Body of pancreas (tissue), 4 donors: ENCODE measurements at regions not wholly inside any gene's neighbourhood (a gene's known extent, or its start where the extent isn't known, plus 50 kb on each side); places are given as distances from the start of the nearest gene placed in this dataset.

Experiments used
- ATAC-seq: fragments of 150-250 bp; one replicate; pipeline ENCODE4 v1.9.1; 2016
- DNase-seq, 4 donors: peaks; one replicate each; pipeline ENCODE4 v3.0.0-alpha.2; 2019
- H3K27ac ChIP-seq, 4 donors: fragments of 200-600 bp; sonication (generic); 1 replicate in 3 of 4; 2 replicates in 1 of 4; pipeline versions ENCODE4 v1.5.1 to v1.6.1; 2016 to 2019; ENCODE audit warnings: mild to moderate bottlenecking in 1 of 4, mixed read lengths in 1 of 4, moderate library complexity in 1 of 4
- H3K27me3 ChIP-seq, 2 donors: fragments of 200-600 bp; sonication (generic); one replicate each; pipeline ENCODE4 v1.6.0; 2016; ENCODE audit warnings: mild to moderate bottlenecking in 1 of 2
- H3K36me3 ChIP-seq, 2 donors: fragments of 200-600 bp; sonication (generic); replicated peaks in 1 of 2; 2 replicates each; pipeline ENCODE4 v1.5.1; 2016; ENCODE audit warnings: low read depth in 2 of 2; ENCODE audit not compliant: insufficient read depth in 1 of 2
- H3K4me1 ChIP-seq: fragments of 200-600 bp; sonication (generic); one replicate; pipeline ENCODE4 v1.6.0; 2016
- H3K4me3 ChIP-seq, 2 donors: fragments of 200-600 bp; sonication (generic); 1 replicate in 1 of 2; 2 replicates in 1 of 2; pipeline ENCODE4 v1.5.1; 2016 to 2019
- H3K9me3 ChIP-seq, 3 donors: fragments of 200-600 bp; sonication (generic); 1 replicate in 2 of 3; 2 replicates in 1 of 3; pipeline ENCODE4 v1.5.1; 2016
- POLR2A ChIP-seq, 3 donors: fragments of 450-650 bp; IDR thresholded peaks; one replicate each; pipeline ENCODE4 v1.6.1; 2016; ENCODE audit warnings: antibody characterized with exemption in 3 of 3, mild to moderate bottlenecking in 2 of 3
- WGBS, 2 donors: methylation state at CpG; one replicate each; pipeline ENCODE4 v1.1.5; 2017; 5-methylcytosine and 5-hydroxymethylcytosine counted together
- intact Hi-C: fragments of 100-400 bp; cut with DNase I; formaldehyde crosslinking; loops from one replicate; pipeline ENCODE4 v1.15.1; 2023
- TF ChIP-seq, protein P1 (sequence below), 7 experiments: fragments of 450-650 bp in 4 of 7; fragments of 200-600 bp in 3 of 7; sonication (generic) in 3 of 7; IDR thresholded peaks; one replicate each; pipeline ENCODE4 v1.5.1; 2016 to 2019; ENCODE audit warnings: antibody characterized with exemption in 7 of 7

DNA sequence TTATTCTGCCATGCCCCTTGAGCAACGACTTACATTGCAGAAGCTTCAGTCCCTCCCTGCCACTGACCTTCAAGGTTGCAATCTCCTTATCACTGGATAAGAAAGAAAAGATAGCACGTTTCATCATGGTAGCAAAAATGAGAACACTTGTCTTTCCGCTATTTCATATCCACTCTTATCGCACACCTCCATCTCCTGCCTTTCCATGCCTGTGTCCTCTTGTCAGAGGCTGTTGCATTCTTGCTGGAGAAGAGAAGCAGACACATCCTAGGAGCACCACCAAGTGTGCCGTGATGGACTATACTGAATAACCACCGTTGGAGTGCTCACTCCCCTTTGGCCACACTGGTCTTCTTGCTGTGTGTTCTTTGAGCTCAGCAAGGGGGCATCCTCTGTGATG lies 230.6 kb upstream of the IRX3 start:
- DNase-seq: no peak
- H3K4me1 ChIP-seq: no peaks in the 10 kb centered on the region
- H3K27me3 ChIP-seq: no peaks in the 10 kb centered on the region
- TF ChIP-seq, protein P1, sequence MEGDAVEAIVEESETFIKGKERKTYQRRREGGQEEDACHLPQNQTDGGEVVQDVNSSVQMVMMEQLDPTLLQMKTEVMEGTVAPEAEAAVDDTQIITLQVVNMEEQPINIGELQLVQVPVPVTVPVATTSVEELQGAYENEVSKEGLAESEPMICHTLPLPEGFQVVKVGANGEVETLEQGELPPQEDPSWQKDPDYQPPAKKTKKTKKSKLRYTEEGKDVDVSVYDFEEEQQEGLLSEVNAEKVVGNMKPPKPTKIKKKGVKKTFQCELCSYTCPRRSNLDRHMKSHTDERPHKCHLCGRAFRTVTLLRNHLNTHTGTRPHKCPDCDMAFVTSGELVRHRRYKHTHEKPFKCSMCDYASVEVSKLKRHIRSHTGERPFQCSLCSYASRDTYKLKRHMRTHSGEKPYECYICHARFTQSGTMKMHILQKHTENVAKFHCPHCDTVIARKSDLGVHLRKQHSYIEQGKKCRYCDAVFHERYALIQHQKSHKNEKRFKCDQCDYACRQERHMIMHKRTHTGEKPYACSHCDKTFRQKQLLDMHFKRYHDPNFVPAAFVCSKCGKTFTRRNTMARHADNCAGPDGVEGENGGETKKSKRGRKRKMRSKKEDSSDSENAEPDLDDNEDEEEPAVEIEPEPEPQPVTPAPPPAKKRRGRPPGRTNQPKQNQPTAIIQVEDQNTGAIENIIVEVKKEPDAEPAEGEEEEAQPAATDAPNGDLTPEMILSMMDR (IDR thresholded peaks at IDR 0.05): no peak
- no peak for TF ChIP-seq POLR2A (IDR thresholded peaks at IDR 0.05)
- no peak overlapping the region for H3K4me3 ChIP-seq
- intact Hi-C loops: no loop called here
- no peak overlapping the region for H3K27ac ChIP-seq
- H3K36me3 ChIP-seq: no peaks in the 10 kb centered on the region
- no peak for ATAC-seq
- H3K9me3 ChIP-seq: no peaks in the 10 kb centered on the region
- WGBS, 2 donors: 49 to 59% methylated on average over 6 of the region's 6 CpGs

DNA sequence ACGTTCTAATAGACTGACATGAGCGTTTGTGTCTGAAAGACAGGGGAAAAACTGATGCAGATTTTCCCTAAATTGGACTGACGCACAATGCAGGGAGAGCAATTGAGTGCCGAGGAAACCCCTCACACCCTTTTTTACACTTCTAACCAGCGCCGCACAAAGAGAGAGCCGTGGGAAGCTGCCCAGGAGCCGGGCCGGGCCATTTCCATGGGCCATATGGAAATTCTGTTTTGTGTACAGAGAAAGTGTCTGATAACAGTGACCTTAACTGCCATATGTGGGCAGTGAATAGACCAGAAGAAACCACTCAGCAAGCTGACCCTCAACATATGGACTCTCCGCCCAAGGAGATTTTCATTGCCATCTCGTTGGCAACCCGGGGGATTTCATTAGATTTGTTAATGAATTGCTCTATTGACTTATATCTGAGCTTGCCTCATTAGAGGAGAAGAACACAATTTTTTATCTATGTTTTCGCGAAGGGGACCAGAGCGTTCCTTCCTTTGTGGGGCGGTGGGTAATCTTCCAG lies 225.9 kb upstream of the IRX3 start:
- WGBS, 2 donors: 65 to 74% methylated on average over 16 of the region's 16 CpGs
- no peaks in the 10 kb centered on the region for H3K36me3 ChIP-seq
- no peak for ATAC-seq
- intact Hi-C loops: no loop called here
- no peak for DNase-seq
- no peak for TF ChIP-seq POLR2A (IDR thresholded peaks at IDR 0.05)
- TF ChIP-seq, protein P1 (IDR thresholded peaks at IDR 0.05): no peak
- no peaks in the 10 kb centered on the region for H3K27me3 ChIP-seq
- H3K9me3 ChIP-seq: no peaks in the 10 kb centered on the region
- no peaks in the 10 kb centered on the region for H3K4me1 ChIP-seq
- H3K4me3 ChIP-seq: no peak overlapping the region
- H3K27ac ChIP-seq: no peak overlapping the region

DNA sequence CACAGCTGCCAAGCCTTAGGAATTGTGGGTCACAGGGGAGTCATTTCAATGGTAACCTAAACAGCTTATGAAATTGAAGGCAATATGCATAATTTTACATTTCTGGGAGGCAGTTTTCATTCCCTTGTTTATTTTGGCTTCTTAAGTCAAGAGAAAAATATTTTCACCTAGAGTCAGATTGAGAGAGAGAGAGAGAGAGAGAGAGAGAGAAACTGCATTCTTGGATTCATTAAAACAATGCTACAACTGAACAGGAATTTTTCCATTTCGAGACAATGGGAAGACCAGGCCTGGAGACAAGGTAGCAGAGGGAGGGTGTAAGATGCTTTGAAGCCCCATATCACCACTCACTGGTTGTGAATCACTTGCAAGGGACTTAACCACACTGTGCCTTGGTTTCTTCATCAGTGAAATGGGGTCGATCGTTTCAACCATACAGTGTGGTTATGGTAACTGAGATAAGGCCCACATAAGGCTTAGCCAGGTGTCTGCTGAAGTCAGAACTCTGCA lies 224.7 kb upstream of the IRX3 start:
- intact Hi-C loops: no loop called here
- Histone ChIP-seq H3K9me3 (no peaks in the 10 kb centered on the region), H3K27ac (no peak overlapping the region), H3K4me3 (no peak overlapping the region), H3K4me1 (no peaks in the 10 kb centered on the region), H3K36me3 (no peaks in the 10 kb centered on the region), H3K27me3 (no peaks in the 10 kb centered on the region)
- ATAC-seq (no peak), DNase-seq (no peak)
- WGBS, 2 donors: 78 to 88% methylated on average over 3 of the region's 3 CpGs
- TF ChIP-seq POLR2A (IDR thresholded peaks at IDR 0.05): no peak
- TF ChIP-seq, protein P1 (IDR thresholded peaks at IDR 0.05): no peak

DNA sequence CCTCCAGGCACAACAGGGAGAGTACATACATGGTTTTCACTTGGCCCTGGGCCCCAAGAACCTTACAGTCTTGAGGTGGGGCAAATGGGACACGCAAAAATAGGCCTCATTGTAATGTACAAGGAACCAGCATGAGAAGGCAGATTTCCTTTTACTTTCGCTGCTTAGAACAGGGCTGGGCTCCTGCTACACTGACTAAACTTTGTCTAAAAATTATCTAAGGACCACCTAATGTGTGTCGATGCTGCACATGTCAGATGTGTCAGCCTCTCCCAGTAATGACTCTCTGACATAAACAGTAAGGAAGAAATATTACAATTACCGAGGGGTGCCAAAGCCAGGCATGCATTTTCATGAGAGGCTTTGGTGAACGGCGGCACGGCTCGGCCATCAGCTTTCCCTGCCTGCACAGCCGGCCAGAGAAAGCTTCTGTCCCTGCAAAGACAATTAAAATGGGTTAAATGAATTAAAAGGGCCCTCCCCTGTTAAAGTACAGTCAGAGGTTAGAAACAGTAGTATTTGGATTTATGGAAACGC lies 224.2 kb upstream of the IRX3 start:
- no peak overlapping the region for H3K27ac ChIP-seq
- TF ChIP-seq, protein P1 (IDR thresholded peaks at IDR 0.05): no peak
- no peak for TF ChIP-seq POLR2A (IDR thresholded peaks at IDR 0.05)
- DNase-seq (no peak), ATAC-seq (no peak)
- no peaks in the 10 kb centered on the region for H3K27me3 ChIP-seq
- intact Hi-C loops: no loop called here
- no peaks in the 10 kb centered on the region for H3K36me3 ChIP-seq
- no peaks in the 10 kb centered on the region for H3K9me3 ChIP-seq
- no peak overlapping the region for H3K4me3 ChIP-seq
- 82 to 84% methylated on average over 10 of the region's 10 CpGs for WGBS, 2 donors
- no peaks in the 10 kb centered on the region for H3K4me1 ChIP-seq

DNA sequence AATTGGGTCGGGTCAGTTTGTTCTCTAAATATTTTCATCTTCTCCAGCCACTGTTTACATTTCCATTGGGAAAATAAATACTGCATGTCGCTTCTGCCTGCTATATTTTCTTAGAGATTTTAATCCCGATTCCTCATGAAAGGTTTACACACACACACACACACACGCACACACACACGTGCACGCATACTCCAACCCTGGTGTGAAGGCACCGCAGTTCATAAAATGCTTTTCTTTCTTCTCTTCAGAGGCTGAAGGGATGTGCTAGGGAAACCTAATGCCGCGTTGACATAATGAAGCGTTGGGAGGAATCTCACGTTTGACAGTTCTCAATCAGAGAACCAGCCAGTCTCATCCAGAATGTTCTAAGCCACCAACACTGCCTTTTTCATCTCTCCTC lies 222.9 kb upstream of the IRX3 start:
- no peaks in the 10 kb centered on the region for H3K4me1 ChIP-seq
- TF ChIP-seq, protein P1 (IDR thresholded peaks at IDR 0.05): no peak
- TF ChIP-seq POLR2A (IDR thresholded peaks at IDR 0.05): no peak
- 32 to 45% methylated on average over 11 of the region's 11 CpGs for WGBS, 2 donors
- H3K27ac ChIP-seq: no peak overlapping the region
- intact Hi-C loops: no loop called here
- ATAC-seq (no peak), DNase-seq (no peak)
- H3K4me3 ChIP-seq: no peak overlapping the region
- no peaks in the 10 kb centered on the region for H3K9me3 ChIP-seq
- H3K27me3 ChIP-seq: no peaks in the 10 kb centered on the region
- no peaks in the 10 kb centered on the region for H3K36me3 ChIP-seq
